ENCODE measurements at regions not wholly inside any gene's neighbourhood (a gene's known extent, or its start where the extent isn't known, plus 50 kb on each side); places are given as distances from the start of the nearest gene placed in this dataset.

GRCh38 chr16:27624154-27625049, 74.5 kb downstream of the KATNIP start:
- no peak overlapping the region for H3K27ac Mint-ChIP-seq

GRCh38 chr16:27625050-27625697, 75.2 kb downstream of the KATNIP start:
- ChIA-PET POLR2A (interaction anchor here (0.8 kb wide), 1 partner anchor 1298 kb away, joined by 3 read pairs; no protein-coding TSS in a partner anchor), CTCF (no interaction called here)

More at GRCh38 chr16:27624154-27625049, 74.5 kb downstream of the KATNIP start:
- POLR2A ChIA-PET, result interaction anchor here (0.8 kb wide), 1 partner anchor 1299 kb away, joined by 3 read pairs; no protein-coding TSS in a partner anchor
- no peak overlapping the region for H3K27ac ChIP-seq (ENCODE audit: low read depth in 1 of 2, low read length in 2 of 2)
- H3K9me3 Mint-ChIP-seq, result no peaks in the 10 kb centered on the region
- H3K27me3 ChIP-seq (ENCODE audit: control insufficient read depth in 1 of 2, insufficient read depth in 2 of 2, low read length in 2 of 2), result no peaks in the 10 kb centered on the region
- H3K4me3 ChIP-seq (ENCODE audit: low read length), result no peak overlapping the region
- CTCF ChIA-PET, result no interaction called here
- no peak overlapping the region for H3K4me3 Mint-ChIP-seq
- ATAC-seq (ENCODE audit: poor library complexity), result no peak
- no peaks in the 10 kb centered on the region for H3K4me1 ChIP-seq (ENCODE audit: insufficient read depth, low read length)
- intact Hi-C loops (cut with DNase I, micrococcal nuclease), result no loop called here
- H3K36me3 ChIP-seq (ENCODE audit: insufficient read depth, low read length), result no peaks in the 10 kb centered on the region
- H3K27me3 Mint-ChIP-seq, result no peaks in the 10 kb centered on the region
- no peak for DNase-seq
- peaks cover 30% of the 10 kb centered on the region for H3K36me3 Mint-ChIP-seq (ENCODE audit: low read depth)
- TF ChIP-seq CTCF (IDR thresholded peaks at IDR 0.05), result no peak
- H3K9me3 ChIP-seq (ENCODE audit: control insufficient read depth in 1 of 2, insufficient read depth in 1 of 2, low read length in 2 of 2), result no peaks in the 10 kb centered on the region
- no peaks in the 10 kb centered on the region for H3K4me1 Mint-ChIP-seq (ENCODE audit: low read depth)

GRCh38 chr16:27627136-27627535, 77.2 kb downstream of the KATNIP start:
- Histone ChIP-seq H3K36me3 (ENCODE audit: insufficient read depth, low read length) (no peaks in the 10 kb centered on the region), H3K9me3 (ENCODE audit: control insufficient read depth in 1 of 2, insufficient read depth in 1 of 2, low read length in 2 of 2) (no peaks in the 10 kb centered on the region), H3K4me1 (ENCODE audit: insufficient read depth, low read length) (no peaks in the 10 kb centered on the region), H3K4me3 (ENCODE audit: low read length) (no peak overlapping the region), H3K27ac (ENCODE audit: low read depth in 1 of 2, low read length in 2 of 2) (no peak overlapping the region), H3K27me3 (ENCODE audit: control insufficient read depth in 1 of 2, insufficient read depth in 2 of 2, low read length in 2 of 2) (no peaks in the 10 kb centered on the region)
- Mint-ChIP-seq H3K9me3 (no peaks in the 10 kb centered on the region), H3K27ac (no peak overlapping the region), H3K4me1 (ENCODE audit: low read depth) (no peaks in the 10 kb centered on the region), H3K27me3 (no peaks in the 10 kb centered on the region), H3K4me3 (no peak overlapping the region), H3K36me3 (ENCODE audit: low read depth) (peaks cover 25% of the 10 kb centered on the region)
- POLR2A ChIA-PET, result no interaction called here
- ATAC-seq (ENCODE audit: poor library complexity) (no peak), DNase-seq (no peak)
- CTCF ChIA-PET, result no interaction called here
- no peak for TF ChIP-seq CTCF (IDR thresholded peaks at IDR 0.05)
- intact Hi-C loops (cut with DNase I, micrococcal nuclease), result no loop called here

More at GRCh38 chr16:27625050-27625697, 75.2 kb downstream of the KATNIP start:
- Histone ChIP-seq H3K4me1 (ENCODE audit: insufficient read depth, low read length) (no peaks in the 10 kb centered on the region), H3K27ac (ENCODE audit: low read depth in 1 of 2, low read length in 2 of 2) (no peak overlapping the region), H3K27me3 (ENCODE audit: control insufficient read depth in 1 of 2, insufficient read depth in 2 of 2, low read length in 2 of 2) (no peaks in the 10 kb centered on the region), H3K4me3 (ENCODE audit: low read length) (no peak overlapping the region), H3K36me3 (ENCODE audit: insufficient read depth, low read length) (no peaks in the 10 kb centered on the region), H3K9me3 (ENCODE audit: control insufficient read depth in 1 of 2, insufficient read depth in 1 of 2, low read length in 2 of 2) (no peaks in the 10 kb centered on the region)
- peaks cover 24% of the 10 kb centered on the region for H3K36me3 Mint-ChIP-seq (ENCODE audit: low read depth)
- H3K4me3 Mint-ChIP-seq, result no peak overlapping the region
- DNase-seq, result no peak
- no peaks in the 10 kb centered on the region for H3K9me3 Mint-ChIP-seq
- no peak for ATAC-seq (ENCODE audit: poor library complexity)
- intact Hi-C loops (cut with DNase I, micrococcal nuclease), result no loop called here
- H3K4me1 Mint-ChIP-seq (ENCODE audit: low read depth), result no peaks in the 10 kb centered on the region
- H3K27me3 Mint-ChIP-seq, result no peaks in the 10 kb centered on the region
- H3K27ac Mint-ChIP-seq, result no peak overlapping the region
- no peak for TF ChIP-seq CTCF (IDR thresholded peaks at IDR 0.05)

Measured in CD4-positive, alpha-beta T cell (primary cell).